ENCODE measurements at regions not wholly inside any gene's neighbourhood (a gene's known extent, or its start where the extent isn't known, plus 50 kb on each side); places are given as distances from the start of the nearest gene placed in this dataset.
A peak's percentile ranks its signal among the peaks of the same experiment; 100 is the strongest.

GRCh38 chr14:87601036-87601435 is 391.9 kb downstream of the GALC start:
- H3K4me3 ChIP-seq: no peak overlapping the region
- H3K36me3 ChIP-seq: no peaks in the 10 kb centered on the region
- TF ChIP-seq EP300 (IDR thresholded peaks at IDR 0.05) (no peak), CTCF (IDR thresholded peaks at IDR 0.05) (no peak), POLR2AphosphoS5 (IDR thresholded peaks at IDR 0.05) (no peak), POLR2A (IDR thresholded peaks at IDR 0.05; ENCODE audit: low read depth) (no peak)
- DNase-seq (ENCODE audit: extremely low spot score): peak; percentile 19
- peaks cover 0 to 5% (median 0%) of the 10 kb centered on the region in 4 donors for H3K9me3 ChIP-seq
- no peak overlapping the region for H3K27ac ChIP-seq (replicated peaks in 1 of 4)
- H3K4me1 ChIP-seq: peaks cover 0 to 6% (median 0%) of the 10 kb centered on the region in 4 donors
- H3K27me3 ChIP-seq: no peaks in the 10 kb centered on the region
- intact Hi-C loops (cut with DNase I): no loop called here

GRCh38 chr14:87600240-87600639 is 392.7 kb downstream of the GALC start:
- TF ChIP-seq POLR2AphosphoS5 (IDR thresholded peaks at IDR 0.05) (no peak), EP300 (IDR thresholded peaks at IDR 0.05) (no peak), POLR2A (IDR thresholded peaks at IDR 0.05; ENCODE audit: low read depth) (no peak), CTCF (IDR thresholded peaks at IDR 0.05) (no peak)
- no peaks in the 10 kb centered on the region for H3K27me3 ChIP-seq
- no peaks in the 10 kb centered on the region for H3K36me3 ChIP-seq
- H3K9me3 ChIP-seq: no peaks in the 10 kb centered on the region
- no peak overlapping the region for H3K4me3 ChIP-seq
- WGBS: 71% methylated on average over 1 of the region's 1 CpG
- intact Hi-C loops (cut with DNase I): no loop called here
- no peak overlapping the region for H3K27ac ChIP-seq (replicated peaks in 1 of 4)
- peaks cover 0 to 6% (median 0%) of the 10 kb centered on the region in 4 donors for H3K4me1 ChIP-seq
- peak; percentile 47 for DNase-seq (ENCODE audit: extremely low spot score)

GRCh38 chr14:87581298-87581697 is 411.7 kb downstream of the GALC start:
- no peak overlapping the region for H3K27ac ChIP-seq (replicated peaks in 1 of 4)
- TF ChIP-seq CTCF (IDR thresholded peaks at IDR 0.05) (no peak), EP300 (IDR thresholded peaks at IDR 0.05) (no peak), POLR2A (IDR thresholded peaks at IDR 0.05; ENCODE audit: low read depth) (no peak)
- WGBS: 68% methylated on average over 2 of the region's 2 CpGs
- intact Hi-C loops (cut with DNase I): no loop called here
- no peaks in the 10 kb centered on the region for H3K36me3 ChIP-seq
- no peaks in the 10 kb centered on the region for H3K4me1 ChIP-seq
- H3K4me3 ChIP-seq: no peak overlapping the region
- no peaks in the 10 kb centered on the region for H3K9me3 ChIP-seq
- no peaks in the 10 kb centered on the region for H3K27me3 ChIP-seq
- no peak for DNase-seq (ENCODE audit: extremely low spot score)

GRCh38 chr14:87579036-87579435 is 413.9 kb downstream of the GALC start:
- Histone ChIP-seq H3K27me3 (no peaks in the 10 kb centered on the region), H3K4me1 (no peaks in the 10 kb centered on the region), H3K36me3 (no peaks in the 10 kb centered on the region), H3K9me3 (no peaks in the 10 kb centered on the region), H3K4me3 (no peak overlapping the region), H3K27ac (replicated peaks in 1 of 4) (no peak overlapping the region)
- WGBS: 46% methylated on average over 2 of the region's 2 CpGs
- no peak for DNase-seq (ENCODE audit: extremely low spot score)
- no peak for TF ChIP-seq EP300 (IDR thresholded peaks at IDR 0.05)
- TF ChIP-seq CTCF (IDR thresholded peaks at IDR 0.05): no peak
- TF ChIP-seq POLR2A (IDR thresholded peaks at IDR 0.05; ENCODE audit: low read depth): no peak
- no peak for TF ChIP-seq POLR2AphosphoS5 (IDR thresholded peaks at IDR 0.05)
- intact Hi-C loops (cut with DNase I): no loop called here

GRCh38 chr14:87575378-87575777 is 417.6 kb downstream of the GALC start:
- no peak overlapping the region for H3K27ac ChIP-seq (replicated peaks in 1 of 4)
- no peaks in the 10 kb centered on the region for H3K36me3 ChIP-seq
- H3K27me3 ChIP-seq: no peaks in the 10 kb centered on the region
- WGBS: 87% methylated on average over 6 of the region's 6 CpGs
- no peaks in the 10 kb centered on the region for H3K4me1 ChIP-seq
- H3K4me3 ChIP-seq: no peak overlapping the region
- intact Hi-C loops (cut with DNase I): no loop called here
- no peak for TF ChIP-seq POLR2A (IDR thresholded peaks at IDR 0.05; ENCODE audit: low read depth)
- TF ChIP-seq POLR2AphosphoS5 (IDR thresholded peaks at IDR 0.05): no peak
- TF ChIP-seq CTCF (IDR thresholded peaks at IDR 0.05): no peak
- TF ChIP-seq EP300 (IDR thresholded peaks at IDR 0.05): no peak
- DNase-seq (ENCODE audit: extremely low spot score): no peak
- H3K9me3 ChIP-seq: no peaks in the 10 kb centered on the region
